ENCODE measurements at regions not wholly inside any gene's neighbourhood (a gene's known extent, or its start where the extent isn't known, plus 50 kb on each side); places are given as distances from the start of the nearest gene placed in this dataset.

DNA sequence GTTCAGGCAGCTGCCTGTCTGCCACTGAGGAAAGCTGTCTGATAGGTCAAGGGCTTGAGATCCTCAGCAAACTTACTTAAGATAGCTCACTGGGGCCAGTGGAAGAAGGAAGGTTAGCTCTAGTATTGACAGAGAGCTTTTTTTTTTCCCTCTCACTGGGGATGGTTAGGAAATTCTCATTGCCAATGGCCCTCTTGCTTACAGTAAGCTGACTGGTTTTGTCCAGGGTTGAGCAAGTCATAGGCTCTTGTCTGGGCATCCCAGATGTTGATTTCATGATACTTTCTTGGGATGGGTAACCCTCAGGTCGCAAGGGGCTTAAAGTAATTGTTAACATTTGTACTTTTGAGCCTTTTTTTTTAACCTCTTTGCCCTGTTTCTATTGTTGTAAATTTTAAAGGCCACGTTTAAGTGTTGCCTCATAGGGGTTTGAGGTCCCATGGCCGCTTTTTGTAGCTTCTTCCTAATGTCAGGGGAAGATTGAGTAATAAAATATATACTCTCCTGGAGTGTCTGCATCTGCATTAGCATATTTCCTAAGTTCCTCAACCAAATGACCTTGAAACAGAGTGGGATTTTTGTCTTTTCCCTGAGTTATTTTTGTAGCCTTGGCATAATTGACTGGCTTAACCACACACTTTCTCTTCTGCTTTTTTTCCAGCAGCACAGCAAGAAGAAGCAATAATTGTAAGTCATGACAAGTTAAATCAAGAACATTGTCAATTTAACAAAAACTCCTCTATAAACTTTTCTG, 716.0 kb downstream of the LRFN5 start:
- ChIA-PET CTCF (no interaction called here), POLR2A (no interaction called here)
- H3K4me1 ChIP-seq (ENCODE audit: control insufficient read depth, insufficient read depth, low read length) = no peaks in the 10 kb centered on the region
- H3K36me3 ChIP-seq (ENCODE audit: control insufficient read depth in 2 of 2, insufficient read depth in 1 of 2, low read length in 2 of 2) = no peaks in the 10 kb centered on the region
- no peaks in the 10 kb centered on the region for H3K9me3 ChIP-seq (ENCODE audit: control insufficient read depth, insufficient read depth, low read depth, low read length)
- no peak overlapping the region for H3K27ac ChIP-seq (ENCODE audit: extremely low read depth, low read depth, low read length)
- no peak overlapping the region for H3K4me3 ChIP-seq (ENCODE audit: low read depth, low read length)
- TF ChIP-seq AEBP2 (tag by site-specific recombination; IDR thresholded peaks at IDR 0.05; ENCODE audit: borderline replicate concordance) (no peak), ZNF426 (tag by site-specific recombination; IDR thresholded peaks at IDR 0.05) (no peak), ZNF645 (tag by site-specific recombination; IDR thresholded peaks at IDR 0.05) (no peak), ZNF544 (tag by site-specific recombination; IDR thresholded peaks at IDR 0.05) (no peak), MEIS1 (CRISPR knock-in tag; IDR thresholded peaks at IDR 0.05; ENCODE audit: borderline replicate concordance) (no peak), ZNF311 (tag by site-specific recombination; IDR thresholded peaks at IDR 0.05; ENCODE audit: borderline replicate concordance) (no peak), ZNF510 (tag by site-specific recombination; IDR thresholded peaks at IDR 0.05; ENCODE audit: insufficient replicate concordance) (no peak), RBAK (tag by site-specific recombination; IDR thresholded peaks at IDR 0.05) (no peak), ZNF184 (tag by site-specific recombination; IDR thresholded peaks at IDR 0.05) (no peak), KLF17 (tag by site-specific recombination; IDR thresholded peaks at IDR 0.05) (no peak), ZNF571 (tag by site-specific recombination; IDR thresholded peaks at IDR 0.05) (no peak), ZNF433 (tag by site-specific recombination; IDR thresholded peaks at IDR 0.05; ENCODE audit: low read depth) (no peak), ZEB2 (tag by site-specific recombination; IDR thresholded peaks at IDR 0.05) (no peak), ZNF16 (tag by site-specific recombination; IDR thresholded peaks at IDR 0.05; ENCODE audit: low read depth) (no peak), SETDB1 (IDR thresholded peaks at IDR 0.05; ENCODE audit: insufficient read length, low read length) (no peak)

GRCh38 chr14:42319996-42320395, 713.3 kb downstream of the LRFN5 start:
- Histone ChIP-seq H3K27ac (ENCODE audit: extremely low read depth, low read depth, low read length) (no peak overlapping the region), H3K36me3 (ENCODE audit: control insufficient read depth in 2 of 2, insufficient read depth in 1 of 2, low read length in 2 of 2) (no peaks in the 10 kb centered on the region), H3K4me3 (ENCODE audit: low read depth, low read length) (no peak overlapping the region), H3K4me1 (ENCODE audit: control insufficient read depth, insufficient read depth, low read length) (no peaks in the 10 kb centered on the region), H3K9me3 (ENCODE audit: control insufficient read depth, insufficient read depth, low read depth, low read length) (no peaks in the 10 kb centered on the region)
- CTCF ChIA-PET = no interaction called here
- POLR2A ChIA-PET = no interaction called here
- TF ChIP-seq, protein P1, sequence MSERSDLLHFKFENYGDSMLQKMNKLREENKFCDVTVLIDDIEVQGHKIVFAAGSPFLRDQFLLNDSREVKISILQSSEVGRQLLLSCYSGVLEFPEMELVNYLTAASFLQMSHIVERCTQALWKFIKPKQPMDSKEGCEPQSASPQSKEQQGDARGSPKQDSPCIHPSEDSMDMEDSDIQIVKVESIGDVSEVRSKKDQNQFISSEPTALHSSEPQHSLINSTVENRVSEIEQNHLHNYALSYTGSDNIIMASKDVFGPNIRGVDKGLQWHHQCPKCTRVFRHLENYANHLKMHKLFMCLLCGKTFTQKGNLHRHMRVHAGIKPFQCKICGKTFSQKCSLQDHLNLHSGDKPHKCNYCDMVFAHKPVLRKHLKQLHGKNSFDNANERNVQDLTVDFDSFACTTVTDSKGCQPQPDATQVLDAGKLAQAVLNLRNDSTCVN (tag by site-specific recombination; optimal IDR thresholded peaks at IDR 0.05) = no peak
- TF ChIP-seq ZNF114 (tag by site-specific recombination; IDR thresholded peaks at IDR 0.05) (no peak), ZNF292 (tag by site-specific recombination; IDR thresholded peaks at IDR 0.05; ENCODE audit: borderline replicate concordance, low read depth) (no peak), ZNF501 (tag by site-specific recombination; IDR thresholded peaks at IDR 0.05) (no peak)

Data from HEK293 (cell line).